B cell (primary cell): ENCODE measurements at regions not wholly inside any gene's neighbourhood (a gene's known extent, or its start where the extent isn't known, plus 50 kb on each side); places are given as distances from the start of the nearest gene placed in this dataset.

Source experiments
- ATAC-seq: fragments of 200-7000 bp; cut with Tn5 transposase; one replicate; pipeline ENCODE4 v1.10.0; 2021; ENCODE audit warnings: low read depth, mild to moderate bottlenecking, moderate number of reproducible peaks, moderate library complexity
- CTCF ChIA-PET: fragments of 350-600 bp; sonication (Branson Sonifier 250); formaldehyde crosslinking; loops from one replicate; lab custom pipeline; 2021; ENCODE audit warnings: antibody characterized with exemption, inconsistent platforms; lab: Charles Lee
- POLR2A ChIA-PET: fragments of 350-600 bp; sonication (Branson Sonifier 250); formaldehyde crosslinking; loops from one replicate; lab custom pipeline; 2021; ENCODE audit warnings: antibody characterized with exemption; lab: Charles Lee
- DNase-seq: peaks from one replicate; pipeline ENCODE4 v3.0.0; 2013
- H2AFZ ChIP-seq: 2 replicates; pipeline ENCODE4 v1.6.1; 2012; ENCODE audit warnings: mild to moderate bottlenecking, low read depth, low read length; ENCODE audit not compliant: insufficient read depth, poor library complexity, severe bottlenecking
- H3K27ac ChIP-seq, 2 donors: 1 replicate in 1 of 2; 2 replicates in 1 of 2; pipeline ENCODE4 v1.5.1; 2012 to 2013; ENCODE audit warnings: low read length in 2 of 2, mild to moderate bottlenecking in 2 of 2, moderate library complexity in 1 of 2
- H3K27me3 ChIP-seq, 4 experiments: fragments of 200-600 bp in 1 of 4; sonication (generic) in 1 of 4; replicated peaks in 1 of 4; 1 replicate in 2 of 4; 2 replicates in 2 of 4; pipeline versions ENCODE4 v1.6.1 to v1.7.0; 2013 to 2016; ENCODE audit warnings: low read length in 3 of 4, mild to moderate bottlenecking in 2 of 4, mixed read lengths in 1 of 4, moderate library complexity in 1 of 4; ENCODE audit not compliant: insufficient read depth in 4 of 4, control insufficient read depth in 3 of 4; ENCODE audit errors: control extremely low read depth in 1 of 4
- H3K36me3 ChIP-seq, 2 experiments: replicated peaks in 1 of 2; 1 replicate in 1 of 2; 2 replicates in 1 of 2; pipeline versions ENCODE4 v1.6.1 to v1.7.1; 2013; ENCODE audit warnings: low read length in 1 of 2; ENCODE audit not compliant: insufficient read depth in 2 of 2, control insufficient read depth in 1 of 2; ENCODE audit errors: control extremely low read depth in 1 of 2, extremely low read depth in 1 of 2
- H3K4me1 ChIP-seq, 2 donors: fragments of 200-600 bp in 1 of 2; sonication (generic) in 1 of 2; 1 replicate in 1 of 2; 2 replicates in 1 of 2; pipeline versions ENCODE4 v1.5.1 to v1.6.1; 2013 to 2017; ENCODE audit warnings: low read length in 2 of 2; ENCODE audit not compliant: control insufficient read depth in 2 of 2, insufficient read depth in 2 of 2
- H3K4me2 ChIP-seq: replicated peaks from 2 replicates; pipeline ENCODE3; 2012; ENCODE audit warnings: mild to moderate bottlenecking, low read depth, low read length; ENCODE audit not compliant: poor library complexity, severe bottlenecking
- H3K4me3 ChIP-seq, 5 experiments: fragments of 200-600 bp in 1 of 5; sonication (generic) in 1 of 5; 1 replicate in 3 of 5; 2 replicates in 2 of 5; pipeline versions ENCODE4 v1.5.1 to v1.7.0; 2011 to 2016; ENCODE audit warnings: low read length in 4 of 5, mild to moderate bottlenecking in 4 of 5, low read depth in 2 of 5, control low read depth in 1 of 5, moderate library complexity in 1 of 5; ENCODE audit not compliant: insufficient read depth in 1 of 5; ENCODE audit errors: control extremely low read depth in 1 of 5, extremely low read depth in 1 of 5
- H3K79me2 ChIP-seq: fragments of 200-600 bp; sonication (generic); one replicate; pipeline ENCODE4 v1.6.0; 2016; ENCODE audit warnings: low read length; ENCODE audit not compliant: control insufficient read depth, insufficient read depth
- H3K9ac ChIP-seq: fragments of 200-600 bp; sonication (generic); 2 replicates; pipeline ENCODE4 v1.6.1; 2017; ENCODE audit warnings: mild to moderate bottlenecking, low read length, moderate library complexity
- H3K9me3 ChIP-seq, 3 donors: one replicate each; pipeline versions ENCODE4 v1.6.1 to v1.7.1; 2013; ENCODE audit warnings: low read length in 2 of 3; ENCODE audit not compliant: control insufficient read depth in 2 of 3, insufficient read depth in 1 of 3; ENCODE audit errors: control extremely low read depth in 1 of 3
- H4K20me1 ChIP-seq: 2 replicates; pipeline ENCODE4 v1.6.0; 2012; ENCODE audit warnings: mild to moderate bottlenecking, low read length; ENCODE audit not compliant: insufficient read depth, control insufficient read depth, poor library complexity, severe bottlenecking
- H3K27ac Mint-ChIP-seq: one replicate; pipeline ENCODE4 v1.8.0; 2021; ENCODE audit warnings: mixed read lengths
- H3K27me3 Mint-ChIP-seq: one replicate; pipeline ENCODE4 v1.8.0; 2021; ENCODE audit warnings: mixed read lengths
- H3K4me1 Mint-ChIP-seq: one replicate; pipeline ENCODE4 v1.8.0; 2021; ENCODE audit warnings: mixed read lengths
- H3K4me3 Mint-ChIP-seq: one replicate; pipeline ENCODE4 v1.8.0; 2021; ENCODE audit warnings: mixed read lengths
- H3K9me3 Mint-ChIP-seq: one replicate; pipeline ENCODE4 v1.8.0; 2022; ENCODE audit warnings: mixed read lengths; ENCODE audit not compliant: insufficient read depth
- EZH2 ChIP-seq: IDR thresholded peaks from 2 replicates; pipeline ENCODE4 v1.6.1; 2012; ENCODE audit warnings: borderline replicate concordance, low read depth, mild to moderate bottlenecking, moderate library complexity, low read length; ENCODE audit not compliant: insufficient read depth, poor library complexity, severe bottlenecking
- WGBS: methylation state at CpG from one replicate; pipeline ENCODE4 v1.1.5; 2013; ENCODE audit warnings: missing lambda C conversion rate; ENCODE audit not compliant: insufficient coverage; 5-methylcytosine and 5-hydroxymethylcytosine counted together
- intact Hi-C: fragments of 100-400 bp; cut with micrococcal nuclease; formaldehyde crosslinking; loops from one replicate; pipeline ENCODE4 v1.10.0; 2022
- TF ChIP-seq, protein P1 (sequence below): fragments of 200-600 bp; IDR thresholded peaks from one replicate; pipeline ENCODE4 v1.8.0; 2022; ENCODE audit warnings: antibody characterized with exemption, mild to moderate bottlenecking

DNA sequence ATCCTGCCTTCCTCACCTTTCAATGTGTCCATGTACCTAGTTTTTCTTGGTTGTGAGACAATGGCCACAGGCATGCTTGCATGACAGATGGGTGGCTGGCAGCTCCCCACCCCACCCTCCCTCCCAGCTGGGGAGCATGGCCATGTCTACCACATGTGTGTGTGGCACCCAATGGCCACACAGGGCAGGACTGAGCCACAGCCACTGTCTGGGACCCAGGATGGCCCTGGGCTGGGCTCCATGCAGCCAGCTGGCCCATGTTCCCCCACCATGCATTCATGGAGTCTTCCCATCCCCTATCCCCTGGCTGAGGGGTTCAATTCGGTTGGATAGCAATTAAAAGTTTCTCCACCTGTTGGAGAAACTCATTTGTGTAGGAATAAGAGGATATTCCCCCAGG, 566.0 kb upstream of the USP15 start:
- Mint-ChIP-seq H3K9me3 (peaks cover 7% of the 10 kb centered on the region), H3K4me3 (no peak overlapping the region), H3K27ac (no peak overlapping the region), H3K4me1 (no peaks in the 10 kb centered on the region), H3K27me3 (no peaks in the 10 kb centered on the region)
- Histone ChIP-seq H3K79me2 (no peaks in the 10 kb centered on the region), H3K36me3 (no peaks in the 10 kb centered on the region), H3K9me3 (peaks cover 0 to 4% (median 1%) of the 10 kb centered on the region in 3 donors), H2AFZ (no peak overlapping the region), H3K4me3 (no peak overlapping the region), H3K27me3 (no peaks in the 10 kb centered on the region), H3K4me1 (no peaks in the 10 kb centered on the region), H3K27ac (no peak overlapping the region), H3K9ac (no peak overlapping the region), H3K4me2 (no peak overlapping the region), H4K20me1 (no peaks in the 10 kb centered on the region)
- intact Hi-C loops, result no loop called here
- DNase-seq (no peak), ATAC-seq (no peak)
- TF ChIP-seq, protein P1, sequence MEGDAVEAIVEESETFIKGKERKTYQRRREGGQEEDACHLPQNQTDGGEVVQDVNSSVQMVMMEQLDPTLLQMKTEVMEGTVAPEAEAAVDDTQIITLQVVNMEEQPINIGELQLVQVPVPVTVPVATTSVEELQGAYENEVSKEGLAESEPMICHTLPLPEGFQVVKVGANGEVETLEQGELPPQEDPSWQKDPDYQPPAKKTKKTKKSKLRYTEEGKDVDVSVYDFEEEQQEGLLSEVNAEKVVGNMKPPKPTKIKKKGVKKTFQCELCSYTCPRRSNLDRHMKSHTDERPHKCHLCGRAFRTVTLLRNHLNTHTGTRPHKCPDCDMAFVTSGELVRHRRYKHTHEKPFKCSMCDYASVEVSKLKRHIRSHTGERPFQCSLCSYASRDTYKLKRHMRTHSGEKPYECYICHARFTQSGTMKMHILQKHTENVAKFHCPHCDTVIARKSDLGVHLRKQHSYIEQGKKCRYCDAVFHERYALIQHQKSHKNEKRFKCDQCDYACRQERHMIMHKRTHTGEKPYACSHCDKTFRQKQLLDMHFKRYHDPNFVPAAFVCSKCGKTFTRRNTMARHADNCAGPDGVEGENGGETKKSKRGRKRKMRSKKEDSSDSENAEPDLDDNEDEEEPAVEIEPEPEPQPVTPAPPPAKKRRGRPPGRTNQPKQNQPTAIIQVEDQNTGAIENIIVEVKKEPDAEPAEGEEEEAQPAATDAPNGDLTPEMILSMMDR, result no peak
- no peak for TF ChIP-seq EZH2
- ChIA-PET POLR2A (no interaction called here), CTCF (no interaction called here)
- WGBS, result no CpG with 5 or more reads among the region's 1 CpG

DNA sequence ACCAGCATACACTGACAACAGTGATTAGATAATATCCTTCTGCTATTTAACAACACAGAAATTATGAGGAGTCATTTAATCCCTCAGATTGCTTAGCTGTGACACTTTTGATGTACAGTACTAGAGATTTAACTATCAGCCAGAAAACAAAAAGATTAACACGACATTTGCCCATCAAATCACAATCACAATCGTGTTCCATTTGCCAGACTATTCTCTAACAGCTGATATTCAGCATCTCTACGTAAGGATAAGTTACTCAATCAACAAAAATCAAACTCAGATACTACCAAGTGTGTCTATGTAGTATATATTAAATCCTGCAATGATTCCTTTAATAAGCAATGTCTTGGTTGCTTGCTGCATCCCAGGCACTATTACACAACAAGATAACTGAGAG, 558.7 kb upstream of the USP15 start:
- no peaks in the 10 kb centered on the region for H3K36me3 ChIP-seq
- no peak overlapping the region for H3K27ac Mint-ChIP-seq
- H3K4me2 ChIP-seq, result no peak overlapping the region
- no CpG with 5 or more reads among the region's 3 CpGs for whole genome bisulfite sequencing
- H3K4me1 ChIP-seq, result no peaks in the 10 kb centered on the region
- peaks cover 0 to 4% (median 0%) of the 10 kb centered on the region in 3 donors for H3K9me3 ChIP-seq
- ChIA-PET POLR2A (no interaction called here), CTCF (no interaction called here)
- H3K27me3 Mint-ChIP-seq, result no peaks in the 10 kb centered on the region
- H3K4me1 Mint-ChIP-seq, result no peaks in the 10 kb centered on the region
- peaks cover 11% of the 10 kb centered on the region for H3K9me3 Mint-ChIP-seq
- H2AFZ ChIP-seq, result no peak overlapping the region
- no peak for ATAC-seq
- intact Hi-C loops, result no loop called here
- no peaks in the 10 kb centered on the region for H4K20me1 ChIP-seq
- no peak overlapping the region for H3K4me3 Mint-ChIP-seq
- no peak overlapping the region for H3K27ac ChIP-seq
- H3K9ac ChIP-seq, result no peak overlapping the region
- TF ChIP-seq, protein P1, result no peak
- no peak for TF ChIP-seq EZH2
- H3K4me3 ChIP-seq, result no peak overlapping the region
- no peak for DNase-seq
- H3K27me3 ChIP-seq, result no peaks in the 10 kb centered on the region
- no peaks in the 10 kb centered on the region for H3K79me2 ChIP-seq
